ENCODE measurements at regions not wholly inside any gene's neighbourhood (a gene's known extent, or its start where the extent isn't known, plus 50 kb on each side); places are given as distances from the start of the nearest gene placed in this dataset.

DNA sequence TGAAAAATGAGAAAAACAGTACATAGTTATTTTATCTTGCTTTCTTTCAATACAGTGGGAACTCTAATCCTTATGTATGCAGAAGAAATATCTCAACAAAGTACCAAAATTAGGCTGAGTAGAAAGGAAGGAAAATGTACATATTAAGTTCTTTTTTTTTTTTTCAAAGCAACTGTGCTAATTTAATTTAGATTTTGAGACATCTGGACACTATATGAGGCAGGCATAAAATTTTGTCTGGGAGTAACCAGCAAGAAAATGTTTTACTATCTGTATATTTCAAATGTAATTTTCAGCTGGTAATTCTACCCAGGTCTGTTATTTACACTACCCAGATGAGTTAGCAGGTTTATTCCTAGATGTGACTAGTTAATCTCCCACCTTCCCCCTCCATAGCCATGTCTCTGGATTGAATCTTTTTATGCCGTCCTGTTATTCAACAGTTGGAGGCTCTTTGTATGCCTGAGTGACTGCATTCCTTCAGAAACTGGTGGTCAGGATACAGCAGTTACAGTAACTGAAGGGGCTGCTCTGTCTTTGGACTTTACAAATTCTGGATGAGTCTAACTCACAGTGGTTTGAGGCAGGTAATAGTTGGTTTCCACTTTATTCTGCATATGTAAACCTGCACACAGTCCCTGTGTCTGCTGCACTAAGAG is 633.6 kb downstream of the PCDH18 start:
- no peak for DNase-seq (ENCODE audit: low read depth)
- H3K4me3 ChIP-seq (ENCODE audit: low read depth, low read length), result no peak overlapping the region

- no peak for DNase-seq (ENCODE audit: low read depth)
- no peak overlapping the region for H3K4me3 ChIP-seq (ENCODE audit: low read depth, low read length)
These were observed 638.7 kb downstream of the PCDH18 start for GRCh38 chr4:136893573-136893972.

- DNase-seq (ENCODE audit: low read depth), result no peak
- H3K4me3 ChIP-seq (ENCODE audit: low read depth, low read length), result no peak overlapping the region
These were observed 650.6 kb downstream of the PCDH18 start for GRCh38 chr4:136881666-136882065.

DNA sequence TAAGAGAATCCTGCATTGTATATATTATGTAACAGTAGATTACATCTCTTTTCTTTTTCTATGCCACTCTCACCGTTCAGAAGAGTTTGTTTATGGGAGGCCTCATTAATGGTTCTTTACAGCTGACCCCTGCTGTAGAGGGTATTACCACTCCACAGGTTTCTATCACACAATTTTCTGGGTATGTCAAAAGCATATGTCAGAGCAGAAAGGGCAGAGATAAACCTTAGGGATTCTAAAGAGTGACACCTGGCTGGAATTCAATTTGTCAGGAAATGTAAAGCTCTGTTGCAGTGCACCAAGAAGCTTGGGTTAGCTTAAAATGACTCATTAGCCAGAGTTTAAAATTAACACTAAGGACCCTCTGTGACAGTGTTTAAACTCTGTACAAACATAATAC is 658.7 kb downstream of the PCDH18 start:
- no peak overlapping the region for H3K4me3 ChIP-seq (ENCODE audit: low read depth, low read length)
- DNase-seq (ENCODE audit: low read depth), result no peak

- DNase-seq (ENCODE audit: low read depth), result no peak
- no peak overlapping the region for H3K4me3 ChIP-seq (ENCODE audit: low read depth, low read length)
These were observed 664.8 kb downstream of the PCDH18 start for GRCh38 chr4:136867465-136867864.

DNA sequence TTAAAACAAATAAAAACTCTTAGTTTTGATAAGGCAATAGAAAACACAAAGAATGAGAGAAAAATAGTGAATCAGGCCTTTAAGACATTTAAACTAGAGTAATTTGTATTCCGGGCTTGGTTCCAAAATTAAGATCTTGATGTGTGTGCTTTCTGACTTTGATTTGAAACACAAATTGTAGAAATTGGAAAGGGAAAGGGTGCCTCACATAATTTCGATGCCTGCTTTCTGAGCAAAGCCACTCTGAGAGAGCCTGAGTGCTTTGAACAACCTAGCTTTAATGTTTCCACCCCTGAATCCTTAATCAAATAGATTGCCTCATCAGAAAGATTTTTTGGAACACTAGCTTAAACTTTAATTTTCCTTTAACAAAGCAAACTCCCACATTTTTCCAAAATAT is 666.8 kb downstream of the PCDH18 start:
- no peak overlapping the region for H3K4me3 ChIP-seq (ENCODE audit: low read depth, low read length)
- DNase-seq (ENCODE audit: low read depth), result no peak

DNA sequence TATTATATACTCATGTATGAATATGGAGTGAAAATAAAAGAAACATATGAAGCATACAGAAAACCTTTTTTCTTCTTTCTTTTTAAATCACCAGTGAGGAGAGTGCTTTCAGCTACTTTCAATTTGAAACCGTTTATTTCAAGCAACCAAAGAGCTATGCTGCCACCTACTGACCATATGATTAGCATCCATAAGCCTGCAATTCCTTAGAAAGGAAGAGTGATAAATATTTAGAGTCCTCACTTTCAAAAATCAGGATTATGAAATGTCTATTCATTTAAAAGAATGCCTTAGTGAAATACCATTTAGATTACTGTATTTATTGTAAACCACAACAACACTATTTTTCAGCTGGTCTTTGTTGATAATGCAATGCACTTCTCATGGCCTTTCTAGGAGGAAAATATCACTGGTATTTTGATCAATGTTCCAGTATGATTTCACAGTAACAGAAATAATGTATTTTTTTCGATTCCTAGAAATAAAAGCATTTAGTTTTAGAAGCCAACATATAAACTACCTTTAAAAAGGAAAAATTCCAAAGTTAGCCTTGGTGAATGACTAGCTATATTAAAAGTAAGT is 667.6 kb downstream of the PCDH18 start:
- DNase-seq (ENCODE audit: low read depth), result peak; percentile 34

GRCh38 chr4:136863756-136864155 is 668.5 kb downstream of the PCDH18 start:
- no peak for DNase-seq (ENCODE audit: low read depth)
- no peak overlapping the region for H3K4me3 ChIP-seq (ENCODE audit: low read depth, low read length)

More for the DNA sequence above, 667.6 kb downstream of the PCDH18 start:
- H3K4me3 ChIP-seq (ENCODE audit: low read depth, low read length), result no peak overlapping the region

GRCh38 chr4:136862653-136863052 is 669.6 kb downstream of the PCDH18 start:
- no peak for DNase-seq (ENCODE audit: low read depth)
- H3K4me3 ChIP-seq (ENCODE audit: low read depth, low read length), result no peak overlapping the region

DNA sequence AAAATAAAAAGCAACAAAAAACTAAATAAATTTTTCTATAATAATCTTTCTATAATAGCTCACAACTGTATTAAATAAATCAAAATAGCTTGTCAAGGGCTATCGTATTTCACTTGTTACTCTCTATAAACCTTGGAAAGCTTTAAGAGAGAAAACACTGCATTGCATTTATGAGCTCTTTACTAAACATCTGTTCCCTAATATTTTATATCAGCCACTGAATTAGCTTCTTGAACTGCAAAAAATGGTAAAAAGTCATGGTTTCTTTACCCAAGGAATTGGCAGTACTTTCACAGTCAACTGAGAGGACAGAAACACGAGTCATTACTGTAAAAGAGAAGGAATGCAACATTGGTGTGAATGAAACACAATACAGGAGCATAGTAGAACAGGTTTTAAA is 671.2 kb downstream of the PCDH18 start:
- no peak overlapping the region for H3K4me3 ChIP-seq (ENCODE audit: low read depth, low read length)
- DNase-seq (ENCODE audit: low read depth), result no peak

DNA sequence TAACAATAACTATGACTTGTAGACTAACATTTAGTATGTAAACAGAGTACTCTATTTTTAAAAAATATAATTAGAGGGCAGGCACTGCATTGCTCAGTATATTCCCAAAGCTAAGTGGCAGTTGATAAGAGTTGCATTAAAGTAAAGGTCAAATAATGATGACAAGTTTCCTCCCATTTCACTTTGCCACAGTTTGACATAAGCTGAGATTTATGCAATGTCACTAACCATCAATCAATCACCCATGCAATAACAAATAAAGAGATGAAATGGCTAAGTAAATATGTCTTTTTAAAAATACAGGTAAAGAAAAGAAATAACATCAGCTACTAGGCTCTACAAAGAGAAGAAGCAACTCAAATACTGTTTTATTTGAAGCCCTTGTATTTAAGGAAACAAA is 673.4 kb downstream of the PCDH18 start:
- DNase-seq (ENCODE audit: low read depth), result no peak
- no peak overlapping the region for H3K4me3 ChIP-seq (ENCODE audit: low read depth, low read length)

- no peak overlapping the region for H3K4me3 ChIP-seq (ENCODE audit: low read depth, low read length)
- DNase-seq (ENCODE audit: low read depth), result no peak
These were observed 676.4 kb downstream of the PCDH18 start for GRCh38 chr4:136855886-136856285.

DNA sequence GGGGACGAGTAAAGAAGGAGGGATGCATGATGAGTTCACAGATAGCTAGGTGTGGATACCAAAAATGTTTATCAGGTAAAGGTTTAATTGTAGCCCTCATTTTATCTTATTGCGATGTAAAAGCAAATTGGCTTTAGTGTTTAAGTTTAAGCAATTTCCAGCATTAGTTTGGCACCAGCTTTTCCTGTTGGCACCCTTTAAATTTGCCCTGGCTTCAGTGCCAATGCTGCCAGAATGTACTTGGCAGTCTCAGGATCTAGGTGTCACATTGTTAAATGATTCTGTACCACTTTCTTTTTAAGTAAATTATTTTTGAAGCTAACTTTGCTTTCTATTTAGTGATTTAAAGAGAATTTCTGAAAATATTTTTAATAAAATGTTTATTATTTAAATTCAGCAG is 681.8 kb downstream of the PCDH18 start:
- H3K4me3 ChIP-seq (ENCODE audit: low read depth, low read length), result no peak overlapping the region
- DNase-seq (ENCODE audit: low read depth), result no peak

GRCh38 chr4:136847881-136848621 is 684.2 kb downstream of the PCDH18 start:
- DNase-seq (ENCODE audit: low read depth), result no peak
- H3K4me3 ChIP-seq (ENCODE audit: low read depth, low read length), result no peak overlapping the region

DNA sequence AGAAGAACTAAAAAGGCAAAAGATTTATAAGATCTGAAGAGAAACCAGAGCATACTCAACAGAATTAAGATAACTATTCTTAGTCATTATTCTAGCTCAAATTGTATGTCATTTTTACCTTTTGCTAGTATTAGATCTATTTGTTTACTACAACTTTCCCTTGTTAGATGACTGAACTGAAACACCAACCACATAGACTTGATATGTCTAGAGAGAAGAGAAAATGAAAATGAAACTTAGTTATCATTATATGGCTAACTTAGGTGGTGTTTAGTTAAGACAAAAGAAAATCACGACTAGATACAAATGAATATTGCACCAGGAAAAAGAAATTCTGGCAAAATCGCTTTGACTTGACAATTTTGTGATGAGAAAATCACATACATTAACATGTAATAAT is 690.8 kb downstream of the PCDH18 start:
- DNase-seq (ENCODE audit: low read depth), result no peak
- no peak overlapping the region for H3K4me3 ChIP-seq (ENCODE audit: low read depth, low read length)

- DNase-seq (ENCODE audit: low read depth), result no peak
- H3K4me3 ChIP-seq (ENCODE audit: low read depth, low read length), result no peak overlapping the region
These were observed 693.7 kb downstream of the PCDH18 start for GRCh38 chr4:136838607-136839006.

DNA sequence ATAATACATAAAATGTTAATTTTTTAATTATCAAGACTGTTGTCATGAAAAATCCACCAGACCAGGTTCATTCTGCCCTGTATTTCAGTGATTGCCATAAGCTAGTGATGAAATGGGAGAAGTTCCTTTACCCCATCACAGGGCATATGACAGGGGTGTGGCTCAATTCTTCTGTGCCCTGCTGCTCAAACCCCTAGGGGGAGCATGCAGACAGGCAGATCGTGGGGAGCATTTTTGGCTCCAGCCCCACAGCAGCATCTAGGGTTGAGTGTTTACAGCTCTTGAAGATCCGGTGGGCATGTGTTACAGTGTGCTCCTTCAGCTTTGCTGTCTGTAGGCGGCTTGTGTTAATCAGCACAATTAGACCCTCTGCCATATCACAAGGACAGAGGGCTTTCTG is 700.7 kb downstream of the PCDH18 start:
- no peak overlapping the region for H3K4me3 ChIP-seq (ENCODE audit: low read depth, low read length)
- DNase-seq (ENCODE audit: low read depth), result no peak

GRCh38 chr4:136829280-136829679 is 703.0 kb downstream of the PCDH18 start:
- DNase-seq (ENCODE audit: low read depth), result no peak
- no peak overlapping the region for H3K4me3 ChIP-seq (ENCODE audit: low read depth, low read length)

DNA sequence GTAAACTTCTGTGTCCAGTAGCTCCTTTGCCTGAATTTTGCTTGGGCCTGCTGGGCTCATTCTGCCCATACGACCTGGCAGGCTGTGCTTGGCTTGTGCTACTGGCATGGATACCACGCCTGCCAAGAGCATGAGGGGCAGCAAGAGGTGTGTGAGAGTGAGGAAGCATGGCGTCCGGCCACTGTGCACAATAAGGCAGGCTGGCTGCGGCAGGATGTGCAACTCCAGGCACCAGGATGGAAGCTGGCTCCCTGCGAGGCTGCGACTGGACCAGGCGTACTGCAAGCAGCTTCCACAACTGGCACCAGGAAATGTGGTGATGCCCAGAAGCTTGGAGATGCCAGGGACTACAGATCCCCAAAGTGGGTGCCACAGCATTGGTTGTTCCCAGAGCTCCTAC is 709.3 kb downstream of the PCDH18 start:
- DNase-seq (ENCODE audit: low read depth), result no peak
- no peak overlapping the region for H3K4me3 ChIP-seq (ENCODE audit: low read depth, low read length)

DNA sequence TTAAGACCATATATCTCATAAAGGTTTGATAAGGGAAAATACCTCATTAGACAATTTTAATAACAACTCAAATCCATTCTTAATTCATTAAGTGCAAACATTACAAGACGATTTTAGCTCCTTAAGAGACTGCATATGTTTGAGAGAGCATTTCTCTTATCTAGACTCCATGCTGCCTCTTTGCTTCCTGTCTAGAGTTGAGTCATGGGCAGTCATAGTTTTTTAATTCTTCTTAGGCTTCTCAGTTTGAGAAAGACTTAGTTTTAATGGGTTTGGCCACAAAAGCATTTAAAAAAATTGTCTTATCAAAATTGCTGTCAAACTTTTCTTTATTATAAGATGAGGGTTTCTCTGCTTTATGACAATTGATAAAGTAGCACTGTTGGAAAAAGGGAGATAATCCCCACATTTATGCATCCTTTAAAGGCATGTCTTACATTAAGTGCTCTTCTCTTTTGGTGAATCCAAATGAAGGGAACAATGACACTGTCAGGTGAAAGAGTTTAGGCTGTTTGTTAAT is 713.4 kb downstream of the PCDH18 start:
- no peak for DNase-seq (ENCODE audit: low read depth)
- H3K4me3 ChIP-seq (ENCODE audit: low read depth, low read length), result no peak overlapping the region
